C4-2B (cell line): ENCODE measurements at regions not wholly inside any gene's neighbourhood (a gene's known extent, or its start where the extent isn't known, plus 50 kb on each side); places are given as distances from the start of the nearest gene placed in this dataset.

Source experiments
- ZFX ChIP-seq: fragments of 450-650 bp; IDR thresholded peaks from 2 replicates; pipeline ENCODE4 v1.6.1; 2017
- TF ChIP-seq, protein P1 (sequence below): fragments of 450-650 bp; conservative IDR thresholded peaks from 2 replicates; pipeline ENCODE4 v1.5.1; 2017; ENCODE audit warnings: mild to moderate bottlenecking

DNA sequence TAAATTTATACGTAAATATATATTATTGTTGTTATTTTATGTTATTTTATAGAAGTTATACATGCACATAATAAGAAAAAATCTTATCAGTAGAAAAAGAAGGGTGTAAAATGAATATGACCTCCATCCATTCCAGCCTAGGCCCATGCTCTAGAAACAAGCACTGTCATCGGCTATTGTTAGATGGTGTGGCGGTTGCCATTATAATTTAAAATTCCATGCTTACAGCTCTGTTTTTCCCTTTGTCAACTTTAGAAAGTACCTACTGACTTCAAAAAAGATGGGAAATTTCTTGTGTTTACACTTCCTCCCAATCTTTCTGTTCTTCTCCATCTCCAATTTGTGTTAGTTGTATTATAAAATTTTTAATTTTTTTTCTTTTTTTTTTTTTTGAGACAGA is 61.9 kb upstream of the RDX start:
- TF ChIP-seq, protein P1, sequence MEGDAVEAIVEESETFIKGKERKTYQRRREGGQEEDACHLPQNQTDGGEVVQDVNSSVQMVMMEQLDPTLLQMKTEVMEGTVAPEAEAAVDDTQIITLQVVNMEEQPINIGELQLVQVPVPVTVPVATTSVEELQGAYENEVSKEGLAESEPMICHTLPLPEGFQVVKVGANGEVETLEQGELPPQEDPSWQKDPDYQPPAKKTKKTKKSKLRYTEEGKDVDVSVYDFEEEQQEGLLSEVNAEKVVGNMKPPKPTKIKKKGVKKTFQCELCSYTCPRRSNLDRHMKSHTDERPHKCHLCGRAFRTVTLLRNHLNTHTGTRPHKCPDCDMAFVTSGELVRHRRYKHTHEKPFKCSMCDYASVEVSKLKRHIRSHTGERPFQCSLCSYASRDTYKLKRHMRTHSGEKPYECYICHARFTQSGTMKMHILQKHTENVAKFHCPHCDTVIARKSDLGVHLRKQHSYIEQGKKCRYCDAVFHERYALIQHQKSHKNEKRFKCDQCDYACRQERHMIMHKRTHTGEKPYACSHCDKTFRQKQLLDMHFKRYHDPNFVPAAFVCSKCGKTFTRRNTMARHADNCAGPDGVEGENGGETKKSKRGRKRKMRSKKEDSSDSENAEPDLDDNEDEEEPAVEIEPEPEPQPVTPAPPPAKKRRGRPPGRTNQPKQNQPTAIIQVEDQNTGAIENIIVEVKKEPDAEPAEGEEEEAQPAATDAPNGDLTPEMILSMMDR: no peak
- no peak for TF ChIP-seq ZFX
